Activated CD4-positive, alpha-beta T cell treated with anti-CD3 and anti-CD28 coated beads for 24 hours (primary cell): ENCODE measurements at regions not wholly inside any gene's neighbourhood (a gene's known extent, or its start where the extent isn't known, plus 50 kb on each side); places are given as distances from the start of the nearest gene placed in this dataset.

ENCODE experiments used
- DNase-seq, 2 donors: peaks; one replicate each; pipeline ENCODE4 v3.0.0-alpha.2; 2020; ENCODE audit warnings: low read depth in 2 of 2

- no peak for DNase-seq
Measured at GRCh38 chr10:25661632-25662031, 272.4 kb upstream of the MYO3A start.

DNA sequence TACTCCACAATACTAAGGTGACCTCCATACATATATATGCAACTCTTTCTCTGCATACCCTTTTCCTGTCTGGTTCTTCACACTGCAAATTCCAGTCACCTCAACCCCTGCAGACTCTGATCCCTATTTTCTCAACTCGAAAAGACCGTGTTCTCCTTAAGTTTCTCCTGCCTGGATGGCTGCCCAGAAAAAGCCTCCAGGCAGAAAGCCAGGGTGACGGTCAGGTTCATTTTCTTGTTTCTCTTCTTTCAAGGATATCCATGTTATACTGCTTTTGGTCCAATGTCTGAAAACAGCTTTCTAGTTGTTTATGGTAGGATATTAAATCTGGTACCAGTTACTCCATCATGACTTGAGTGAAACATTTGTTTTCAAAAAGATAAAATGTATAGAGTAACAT lies 267.8 kb upstream of the MYO3A start:
- DNase-seq, result no peak

- no peak for DNase-seq
Measured at GRCh38 chr10:25675204-25675603, 258.8 kb upstream of the MYO3A start.

GRCh38 chr10:25675615-25676014 lies 258.4 kb upstream of the MYO3A start:
- DNase-seq, result no peak

- DNase-seq, result no peak
Measured at GRCh38 chr10:25678220-25678619, 255.8 kb upstream of the MYO3A start.

- no peak for DNase-seq
Measured at GRCh38 chr10:25678666-25679065, 255.4 kb upstream of the MYO3A start.

DNA sequence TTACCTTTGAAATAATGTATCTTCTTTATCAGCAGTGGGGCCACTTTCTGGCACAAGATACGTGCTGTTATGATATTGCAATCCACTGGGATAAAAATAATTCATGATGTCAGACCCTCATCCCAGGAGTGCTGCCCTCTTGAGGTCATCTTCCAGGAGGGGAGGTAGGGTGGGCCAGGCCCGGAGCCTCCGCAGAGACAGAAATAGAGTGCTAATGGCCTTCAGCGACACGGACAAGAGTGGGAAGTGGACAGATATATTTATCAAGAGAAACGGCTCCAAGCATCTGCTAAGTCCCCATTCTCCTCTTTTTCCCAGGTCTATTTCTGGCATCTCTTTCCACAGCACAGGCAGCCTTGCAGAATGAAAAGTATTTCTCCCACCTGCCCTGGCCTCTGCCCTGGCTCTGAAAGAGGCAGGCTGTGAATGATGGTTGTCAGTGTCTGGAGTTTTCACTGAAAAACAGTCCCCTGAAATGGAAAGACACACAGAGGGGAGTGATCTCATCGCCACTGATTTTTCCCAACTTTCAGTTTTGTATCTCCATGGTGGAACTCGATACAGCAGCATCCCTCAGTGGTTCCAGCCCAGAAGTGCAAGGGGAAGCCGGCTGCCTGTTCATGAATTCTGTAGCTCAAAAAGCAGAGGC lies 251.7 kb upstream of the MYO3A start:
- no peak for DNase-seq

- DNase-seq, result no peak
Measured at GRCh38 chr10:25683344-25683743, 250.7 kb upstream of the MYO3A start.

GRCh38 chr10:25687521-25687920 lies 246.5 kb upstream of the MYO3A start:
- DNase-seq, result no peak

DNA sequence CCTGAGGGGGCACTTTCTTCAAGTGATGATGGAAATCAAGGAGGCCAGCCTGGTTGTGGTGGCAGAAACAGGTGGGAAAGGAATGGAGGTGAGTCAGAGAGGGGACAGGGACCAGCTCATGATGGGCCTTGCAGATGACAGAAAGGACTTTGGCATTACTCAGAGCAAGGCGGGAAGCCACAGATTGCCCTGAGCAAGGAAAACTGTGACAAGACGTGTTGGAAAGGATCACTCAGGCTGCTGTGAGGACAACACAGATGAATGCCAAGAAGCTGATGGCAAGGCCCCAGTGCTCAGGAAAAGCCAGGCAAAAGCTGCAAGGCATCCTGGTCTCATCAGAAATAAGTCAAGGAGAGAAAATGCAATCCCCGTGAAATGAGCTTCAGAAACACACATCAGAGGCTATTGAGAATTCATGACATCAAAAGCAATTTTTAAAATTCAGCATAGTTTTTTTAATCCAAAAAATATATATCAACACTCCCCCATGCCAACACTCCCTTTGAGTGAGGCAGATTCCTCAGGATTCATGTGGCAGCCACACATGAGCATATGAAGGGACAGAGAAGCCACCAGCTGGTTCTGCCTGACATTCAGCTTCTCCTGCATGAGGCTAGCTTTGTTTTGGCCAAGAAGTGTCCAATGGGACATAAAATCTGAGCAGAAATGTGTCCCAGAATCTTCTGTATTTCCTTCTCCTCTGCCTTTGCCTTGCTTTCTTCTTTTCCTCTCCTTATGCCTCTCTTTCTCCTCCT lies 244.5 kb upstream of the MYO3A start:
- DNase-seq, result no peak

DNA sequence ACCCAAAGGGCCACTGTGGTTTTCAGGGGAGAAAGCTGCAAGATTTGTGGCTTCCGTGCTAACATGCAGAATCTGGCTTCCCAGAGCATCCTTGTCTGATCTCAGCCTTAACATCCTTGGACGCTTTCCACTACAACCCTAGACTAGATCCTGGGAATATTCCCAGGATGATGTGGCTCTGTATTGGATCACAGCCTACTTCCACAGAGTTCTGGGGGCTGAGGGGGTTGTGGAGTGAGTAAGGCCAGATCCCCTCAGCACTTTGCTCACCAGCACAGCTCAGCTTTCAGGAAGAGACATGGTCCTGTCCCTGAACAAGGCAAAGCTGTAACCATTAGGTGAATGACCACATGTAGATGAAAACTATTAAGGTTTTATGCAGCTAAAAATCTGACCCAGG lies 241.3 kb upstream of the MYO3A start:
- no peak for DNase-seq

- no peak for DNase-seq
Measured at GRCh38 chr10:25694206-25694933, 239.7 kb upstream of the MYO3A start.

DNA sequence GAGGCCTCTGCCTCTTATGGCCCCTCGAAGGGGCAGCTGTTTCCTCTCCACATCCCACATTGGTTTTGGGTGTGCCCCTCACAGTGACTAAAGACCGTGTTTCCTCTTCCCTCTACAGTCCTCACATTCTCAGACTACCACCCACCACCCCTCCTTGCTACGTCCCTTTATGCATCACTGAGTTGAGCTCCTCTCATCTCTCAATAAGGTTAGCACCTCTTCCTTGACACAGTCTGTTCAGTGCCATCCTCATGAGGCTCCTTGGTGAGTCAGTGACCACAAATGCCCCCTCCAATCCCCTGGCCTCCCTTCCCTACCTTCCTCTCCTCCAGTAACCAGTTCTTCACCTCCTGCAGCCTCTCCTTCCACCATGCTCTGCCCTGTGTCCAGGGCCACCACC lies 239.1 kb upstream of the MYO3A start:
- DNase-seq, result no peak

- no peak for DNase-seq
Measured at GRCh38 chr10:25695586-25695985, 238.4 kb upstream of the MYO3A start.

DNA sequence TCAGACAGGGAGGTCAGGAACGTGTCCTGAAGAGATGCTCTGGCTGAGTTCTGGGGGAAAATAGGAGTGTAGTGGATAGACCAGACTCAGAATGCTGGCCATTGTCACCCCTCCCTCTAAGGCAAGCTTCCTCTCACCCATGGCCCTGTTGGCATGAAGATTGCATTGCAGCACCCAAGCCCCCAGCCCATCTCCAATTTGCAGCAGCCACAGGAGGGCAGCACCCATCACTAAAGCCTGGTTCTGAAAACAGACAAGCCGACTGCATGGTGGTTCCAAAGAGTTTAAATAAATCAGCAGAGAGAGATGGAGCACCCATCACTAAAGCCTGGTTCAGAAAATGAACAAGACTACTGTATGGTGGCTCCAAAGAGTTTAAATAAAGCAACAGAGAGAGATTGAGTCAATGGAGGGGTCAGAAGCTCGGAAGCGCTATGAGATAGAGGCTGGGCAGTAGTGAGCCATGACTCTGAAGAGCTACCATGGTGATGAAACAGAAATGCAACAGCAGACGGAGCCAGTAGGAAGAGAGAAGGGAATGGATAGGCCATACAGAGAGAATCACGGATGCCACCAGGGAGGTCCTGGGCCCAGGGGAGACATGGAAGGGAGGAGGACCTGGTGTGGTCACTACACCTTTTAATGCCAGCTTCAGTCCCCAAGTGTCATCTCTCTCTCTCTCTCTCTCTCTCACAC lies 237.9 kb upstream of the MYO3A start:
- DNase-seq, result no peak

DNA sequence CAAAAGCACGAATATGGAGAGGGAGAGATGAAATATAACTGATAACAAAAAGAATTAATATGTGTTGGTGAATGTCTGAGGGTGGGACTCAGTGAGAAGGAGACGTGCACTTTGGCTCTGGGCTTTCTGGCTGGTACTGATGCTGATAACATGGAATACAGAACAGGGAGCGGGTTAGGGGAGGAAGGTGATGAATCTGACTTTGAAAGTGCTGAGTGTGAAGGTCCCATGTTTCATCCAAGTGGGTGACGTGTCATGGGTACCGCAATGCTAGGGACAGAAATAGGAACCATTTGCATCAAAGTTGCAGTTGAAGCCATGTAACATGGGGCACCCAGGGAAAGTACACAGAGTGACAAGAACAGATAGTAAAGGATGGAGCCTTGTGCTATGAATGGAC lies 236.6 kb upstream of the MYO3A start:
- DNase-seq, result no peak

DNA sequence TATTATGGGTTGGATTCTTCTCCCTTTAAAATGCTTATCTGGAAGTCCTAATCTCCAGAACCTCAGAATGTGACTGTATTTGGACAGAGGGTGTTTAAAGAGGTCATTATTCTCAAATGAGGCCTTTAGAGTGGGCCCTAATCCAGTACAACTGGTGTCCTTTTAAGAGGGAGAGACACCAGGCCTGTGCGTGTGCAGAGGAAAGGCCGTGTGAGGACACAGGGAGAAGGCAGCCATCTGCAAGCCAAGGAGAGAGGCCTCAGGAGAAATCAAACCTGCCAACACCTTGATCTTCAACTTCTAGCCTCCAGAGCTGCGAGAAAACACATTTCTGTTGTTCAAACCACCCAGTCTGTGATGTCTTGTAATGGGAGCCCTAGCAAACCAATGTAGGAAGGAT lies 235.4 kb upstream of the MYO3A start:
- no peak for DNase-seq

GRCh38 chr10:25699631-25700030 lies 234.4 kb upstream of the MYO3A start:
- DNase-seq, result no peak

DNA sequence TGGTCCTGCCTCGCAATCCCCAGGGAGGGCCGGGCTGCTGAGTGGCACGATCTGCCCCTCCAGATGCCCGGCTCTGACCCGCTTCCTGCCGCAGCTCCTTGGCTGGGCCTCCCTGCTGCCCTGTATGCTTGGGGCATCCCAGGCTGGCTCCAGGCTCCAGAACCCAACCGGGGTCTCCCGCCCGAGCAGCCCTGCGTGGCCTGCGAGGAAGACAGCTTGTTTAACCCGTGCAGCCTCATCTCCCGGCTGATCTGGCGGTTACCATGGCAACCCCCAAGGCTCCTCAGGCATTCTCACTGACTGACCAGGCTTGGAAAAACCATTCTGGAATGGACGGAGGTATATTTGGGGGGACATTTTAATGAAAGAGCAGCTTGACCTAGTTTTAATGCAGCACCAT lies 232.4 kb upstream of the MYO3A start:
- no peak for DNase-seq

DNA sequence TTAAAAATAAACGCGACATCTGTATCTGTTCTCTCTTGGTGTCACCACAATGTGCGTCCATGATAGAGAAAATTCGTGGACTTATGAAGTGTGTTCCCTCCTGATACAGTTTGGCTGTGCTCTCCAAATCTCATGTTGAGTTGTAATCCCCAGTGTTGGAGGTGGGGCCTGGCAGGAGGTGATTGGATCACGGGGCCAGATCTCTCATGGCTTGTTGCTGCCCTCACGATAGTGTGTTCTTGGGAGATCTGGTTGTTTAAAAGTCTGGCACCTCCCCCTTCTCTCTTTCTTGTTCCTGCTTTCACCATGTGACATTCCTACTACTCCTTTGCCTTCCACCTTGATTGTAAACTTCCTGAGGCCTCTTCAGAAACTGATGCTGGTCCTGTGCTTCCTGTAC lies 229.4 kb upstream of the MYO3A start:
- DNase-seq, result no peak

- no peak for DNase-seq
Measured at GRCh38 chr10:25707572-25707971, 226.5 kb upstream of the MYO3A start.

- no peak for DNase-seq
Measured at GRCh38 chr10:25707976-25708671, 225.9 kb upstream of the MYO3A start.
